DOHH2 (cell line): ENCODE measurements at regions not wholly inside any gene's neighbourhood (a gene's known extent, or its start where the extent isn't known, plus 50 kb on each side); places are given as distances from the start of the nearest gene placed in this dataset.

Experiments used
- H3F3A ChIP-seq: fragments of 200-600 bp; sonication (generic), shearing (Covaris generic); 2 replicates; pipeline ENCODE4 v1.6.0; 2016; ENCODE audit warnings: antibody characterized with exemption, mild to moderate bottlenecking; ENCODE audit not compliant: control insufficient read depth, insufficient read depth
- H3K27ac ChIP-seq: fragments of 200-600 bp; sonication (generic); 2 replicates; pipeline ENCODE4 v1.5.1; 2014; ENCODE audit warnings: low read depth, mild to moderate bottlenecking, low read length, moderate library complexity
- H3K27me3 ChIP-seq: fragments of 200-600 bp; sonication (generic); 2 replicates; pipeline ENCODE4 v1.6.1; 2014; ENCODE audit warnings: mild to moderate bottlenecking, low read length, mixed read lengths; ENCODE audit not compliant: control insufficient read depth
- H3K36me3 ChIP-seq: fragments of 200-600 bp; sonication (generic); 2 replicates; pipeline ENCODE4 v1.6.1; 2014; ENCODE audit warnings: mild to moderate bottlenecking, low read length, moderate library complexity, mixed read lengths; ENCODE audit not compliant: control insufficient read depth
- H3K4me1 ChIP-seq: fragments of 200-600 bp; sonication (generic); 2 replicates; pipeline ENCODE4 v1.6.1; 2014; ENCODE audit warnings: mild to moderate bottlenecking, low read length, mixed read lengths; ENCODE audit not compliant: control insufficient read depth
- H3K4me2 ChIP-seq: fragments of 200-600 bp; sonication (generic); 2 replicates; pipeline ENCODE4 v1.6.0; 2014; ENCODE audit warnings: mild to moderate bottlenecking, low read length, moderate library complexity
- H3K4me3 ChIP-seq: fragments of 200-600 bp; sonication (generic); 2 replicates; pipeline ENCODE4 v1.5.1; 2014; ENCODE audit warnings: mild to moderate bottlenecking, low read length, mixed read lengths
- H3K79me2 ChIP-seq: fragments of 200-600 bp; sonication (generic); 2 replicates; pipeline ENCODE4 v1.6.1; 2014; ENCODE audit warnings: mild to moderate bottlenecking, low read length, mixed read lengths; ENCODE audit not compliant: control insufficient read depth
- H3K9me2 ChIP-seq: fragments of 200-600 bp; sonication (generic); replicated peaks from 2 replicates; pipeline ENCODE4 v1.6.1; 2014; ENCODE audit warnings: mild to moderate bottlenecking, low read length, mixed read lengths; ENCODE audit not compliant: control insufficient read depth
- H3K9me3 ChIP-seq: fragments of 200-600 bp; sonication (generic); 2 replicates; pipeline ENCODE4 v1.6.1; 2014; ENCODE audit warnings: antibody characterized with exemption, low read length, mixed read lengths; ENCODE audit not compliant: control insufficient read depth, insufficient read depth
- H4K20me1 ChIP-seq: fragments of 200-600 bp; sonication (generic); 2 replicates; pipeline ENCODE4 v1.6.0; 2014; ENCODE audit warnings: low read depth, mild to moderate bottlenecking, antibody characterized with exemption, low read length, moderate library complexity; ENCODE audit not compliant: control insufficient read depth, insufficient read depth
- CTCF ChIP-seq: fragments of 200-600 bp; sonication (generic); IDR thresholded peaks from one replicate; pipeline ENCODE4 v1.5.1; 2014; ENCODE audit warnings: antibody characterized with exemption, mild to moderate bottlenecking, low read depth, low read length; ENCODE audit not compliant: poor library complexity, severe bottlenecking
- EZH2phosphoT487 ChIP-seq: fragments of 200-600 bp; sonication (generic); IDR thresholded peaks from 2 replicates; pipeline ENCODE4 v1.6.1; 2017; ENCODE audit warnings: borderline replicate concordance, mild to moderate bottlenecking, antibody characterized with exemption, low read length, moderate library complexity, mixed read lengths

- H3K9me2 ChIP-seq: no peaks in the 10 kb centered on the region
- no peak overlapping the region for H3K4me3 ChIP-seq
- H3K4me2 ChIP-seq: no peak overlapping the region
- no peaks in the 10 kb centered on the region for H3K9me3 ChIP-seq
- H3F3A ChIP-seq: no peaks in the 10 kb centered on the region
- no peaks in the 10 kb centered on the region for H3K36me3 ChIP-seq
- no peak for TF ChIP-seq CTCF
- no peak for TF ChIP-seq EZH2phosphoT487
- no peaks in the 10 kb centered on the region for H3K27me3 ChIP-seq
- no peak overlapping the region for H3K27ac ChIP-seq
- H3K79me2 ChIP-seq: no peaks in the 10 kb centered on the region
- H3K4me1 ChIP-seq: no peaks in the 10 kb centered on the region
- H4K20me1 ChIP-seq: no peaks in the 10 kb centered on the region
These were observed 142.3 kb upstream of the MTNR1B start for GRCh38 chr11:92827132-92827531.

GRCh38 chr11:92828556-92828955, 140.9 kb upstream of the MTNR1B start:
- Histone ChIP-seq H4K20me1 (no peaks in the 10 kb centered on the region), H3K4me2 (no peak overlapping the region), H3F3A (no peaks in the 10 kb centered on the region), H3K9me2 (no peaks in the 10 kb centered on the region), H3K9me3 (no peaks in the 10 kb centered on the region), H3K79me2 (no peaks in the 10 kb centered on the region), H3K36me3 (no peaks in the 10 kb centered on the region), H3K27me3 (no peaks in the 10 kb centered on the region), H3K4me3 (no peak overlapping the region), H3K4me1 (no peaks in the 10 kb centered on the region), H3K27ac (no peak overlapping the region)
- no peak for TF ChIP-seq CTCF
- TF ChIP-seq EZH2phosphoT487: no peak

GRCh38 chr11:92829121-92829520, 140.3 kb upstream of the MTNR1B start:
- H3K4me1 ChIP-seq: no peaks in the 10 kb centered on the region
- H3K4me2 ChIP-seq: no peak overlapping the region
- H3K36me3 ChIP-seq: no peaks in the 10 kb centered on the region

More at GRCh38 chr11:92829121-92829520, 140.3 kb upstream of the MTNR1B start:
- Histone ChIP-seq H3K79me2 (no peaks in the 10 kb centered on the region), H3F3A (no peaks in the 10 kb centered on the region), H3K4me3 (no peak overlapping the region), H3K27me3 (no peaks in the 10 kb centered on the region), H3K9me3 (no peaks in the 10 kb centered on the region), H3K27ac (no peak overlapping the region), H3K9me2 (no peaks in the 10 kb centered on the region), H4K20me1 (no peaks in the 10 kb centered on the region)
- TF ChIP-seq EZH2phosphoT487: no peak
- no peak for TF ChIP-seq CTCF
